ENCODE measurements at regions not wholly inside any gene's neighbourhood (a gene's known extent, or its start where the extent isn't known, plus 50 kb on each side); places are given as distances from the start of the nearest gene placed in this dataset.

DNA sequence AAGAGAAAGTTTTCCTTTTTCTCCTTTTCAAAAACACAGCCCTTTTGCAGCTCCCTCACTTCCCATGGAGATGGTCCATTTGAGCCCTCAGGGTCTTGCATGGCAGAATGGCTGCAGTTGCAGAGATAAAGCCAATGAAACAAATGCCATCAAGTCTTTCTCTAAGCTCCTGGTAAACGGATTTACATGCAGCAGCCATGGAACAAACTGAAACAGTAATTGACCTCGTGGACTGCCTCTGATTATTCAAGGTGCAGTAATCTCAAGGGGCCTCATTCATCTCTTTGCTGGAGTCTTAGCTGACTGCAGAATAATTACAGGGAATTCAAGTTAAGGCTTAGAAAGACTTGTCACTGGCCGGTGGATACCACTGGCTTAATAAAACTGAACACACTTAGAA, 125.1 kb downstream of the SQOR start:
- Mint-ChIP-seq H3K36me3 (ENCODE audit: insufficient read depth in 1 of 3, low read depth in 3 of 3) (peaks cover 0 to 3% (median 0%) of the 10 kb centered on the region in 3 experiments; a peak in 2 of 7 replicates), H3K9me3 (peaks cover 6 to 16% of the 10 kb centered on the region in 2 experiments; a peak in 4 of 5 replicates), H3K27me3 (ENCODE audit: low read depth) (peaks cover 3% of the 10 kb centered on the region), H3K27ac (no peak overlapping the region), H3K4me1 (peaks cover 0 to 11% of the 10 kb centered on the region in 2 experiments; a peak in 3 of 4 replicates), H3K4me3 (no peak overlapping the region)
- H3K23me2 ChIP-seq (ENCODE audit: insufficient read length, low read depth, low read length, poor library complexity, severe bottlenecking) = no peaks in the 10 kb centered on the region
- no peaks in the 10 kb centered on the region for H4K20me1 ChIP-seq (ENCODE audit: control insufficient read depth, insufficient read depth, insufficient read length)
- H2BK15ac ChIP-seq (ENCODE audit: low read depth, low read length) = no peak overlapping the region
- H3T11ph ChIP-seq (ENCODE audit: low read length) = no peak overlapping the region
- H3K4ac ChIP-seq (ENCODE audit: low read depth, low read length) = no peak overlapping the region
- TF ChIP-seq, protein P1, sequence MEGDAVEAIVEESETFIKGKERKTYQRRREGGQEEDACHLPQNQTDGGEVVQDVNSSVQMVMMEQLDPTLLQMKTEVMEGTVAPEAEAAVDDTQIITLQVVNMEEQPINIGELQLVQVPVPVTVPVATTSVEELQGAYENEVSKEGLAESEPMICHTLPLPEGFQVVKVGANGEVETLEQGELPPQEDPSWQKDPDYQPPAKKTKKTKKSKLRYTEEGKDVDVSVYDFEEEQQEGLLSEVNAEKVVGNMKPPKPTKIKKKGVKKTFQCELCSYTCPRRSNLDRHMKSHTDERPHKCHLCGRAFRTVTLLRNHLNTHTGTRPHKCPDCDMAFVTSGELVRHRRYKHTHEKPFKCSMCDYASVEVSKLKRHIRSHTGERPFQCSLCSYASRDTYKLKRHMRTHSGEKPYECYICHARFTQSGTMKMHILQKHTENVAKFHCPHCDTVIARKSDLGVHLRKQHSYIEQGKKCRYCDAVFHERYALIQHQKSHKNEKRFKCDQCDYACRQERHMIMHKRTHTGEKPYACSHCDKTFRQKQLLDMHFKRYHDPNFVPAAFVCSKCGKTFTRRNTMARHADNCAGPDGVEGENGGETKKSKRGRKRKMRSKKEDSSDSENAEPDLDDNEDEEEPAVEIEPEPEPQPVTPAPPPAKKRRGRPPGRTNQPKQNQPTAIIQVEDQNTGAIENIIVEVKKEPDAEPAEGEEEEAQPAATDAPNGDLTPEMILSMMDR (conservative IDR thresholded peaks at IDR 0.05) = no peak
- H3K27me3 ChIP-seq (ENCODE audit: insufficient read depth, low read length) = no peaks in the 10 kb centered on the region
- no peak overlapping the region for H3K27ac ChIP-seq (ENCODE audit: insufficient read length, low read depth, low read length)
- H3K9ac ChIP-seq (ENCODE audit: extremely low read depth, insufficient read length, low read length) = no peak overlapping the region
- H2BK20ac ChIP-seq (ENCODE audit: low read depth, low read length, poor library complexity, severe bottlenecking) = no peak overlapping the region
- no peak overlapping the region for H4K5ac ChIP-seq (ENCODE audit: insufficient read length, low read depth, low read length)
- H2AFZ ChIP-seq (ENCODE audit: low read length) = no peak overlapping the region
- H3K23ac ChIP-seq (ENCODE audit: insufficient read length, low read depth, low read length) = no peak overlapping the region
- no peak for DNase-seq
- H4K91ac ChIP-seq (ENCODE audit: insufficient read length, low read depth, low read length) = no peak overlapping the region
- H2BK12ac ChIP-seq (ENCODE audit: insufficient read length, low read depth, low read length) = no peak overlapping the region
- H3K4me2 ChIP-seq (ENCODE audit: insufficient read depth, insufficient read length, low read length) = no peak overlapping the region
- H3K9me3 ChIP-seq (ENCODE audit: control insufficient read depth, low read depth, low read length) = no peaks in the 10 kb centered on the region
- no peak overlapping the region for H3K56ac ChIP-seq (ENCODE audit: insufficient read length, low read depth, low read length)
- H3K79me1 ChIP-seq (ENCODE audit: insufficient read depth, low read depth, low read length, poor library complexity, severe bottlenecking) = no peaks in the 10 kb centered on the region
- WGBS (ENCODE audit: extremely low coverage, insufficient read length, low lambda C conversion rate) = no CpG with 5 or more reads among the region's 3 CpGs
- H2AK5ac ChIP-seq (ENCODE audit: insufficient read length, low read length) = no peak overlapping the region
- H3K18ac ChIP-seq (ENCODE audit: insufficient read length, low read depth, low read length) = no peak overlapping the region
- no peaks in the 10 kb centered on the region for H3K79me2 ChIP-seq (ENCODE audit: insufficient read depth, low read length)
- no peaks in the 10 kb centered on the region for H3K4me1 ChIP-seq (ENCODE audit: insufficient read depth, low read length)
- no peak overlapping the region for H2BK5ac ChIP-seq (ENCODE audit: insufficient read length, low read length)
- H2BK120ac ChIP-seq (ENCODE audit: low read depth, low read length, poor library complexity, severe bottlenecking) = no peak overlapping the region
- no peak overlapping the region for H3K14ac ChIP-seq (ENCODE audit: insufficient read depth, low read length)
- H4K8ac ChIP-seq (replicated peaks; ENCODE audit: insufficient read length, low read depth, low read length) = no peak overlapping the region

Data from H9 (cell line).